Astrocyte (in vitro differentiated cells and primary cell): ENCODE measurements at regions not wholly inside any gene's neighbourhood (a gene's known extent, or its start where the extent isn't known, plus 50 kb on each side); places are given as distances from the start of the nearest gene placed in this dataset.

Experiments
- CTCF ChIP-seq: IDR thresholded peaks from 2 replicates; pipeline ENCODE4 v1.5.1; 2011; ENCODE audit warnings: low read depth, mild to moderate bottlenecking, inconsistent platforms, low read length, moderate library complexity; ENCODE audit not compliant: insufficient read depth
- EZH2 ChIP-seq: IDR thresholded peaks from 2 replicates; pipeline ENCODE4 v1.6.1; 2012; ENCODE audit warnings: mild to moderate bottlenecking, low read length, inconsistent platforms; ENCODE audit not compliant: insufficient read depth

GRCh38 chr4:115249808-115250207, 136.4 kb upstream of the NDST4 start:
- no peak for TF ChIP-seq EZH2
- TF ChIP-seq CTCF: no peak
